OCI-LY1 (cell line): ENCODE measurements at regions not wholly inside any gene's neighbourhood (a gene's known extent, or its start where the extent isn't known, plus 50 kb on each side); places are given as distances from the start of the nearest gene placed in this dataset.

Source experiments
- H2AFZ ChIP-seq: fragments of 200-600 bp; sonication (generic), shearing (Covaris generic); 2 replicates; pipeline ENCODE4 v1.6.0; 2014; ENCODE audit warnings: antibody characterized with exemption, mild to moderate bottlenecking, low read length
- H3F3A ChIP-seq: fragments of 200-600 bp; sonication (generic), shearing (Covaris generic); 2 replicates; pipeline ENCODE4 v1.6.0; 2014; ENCODE audit warnings: mild to moderate bottlenecking, antibody characterized with exemption, low read length, moderate library complexity; ENCODE audit not compliant: insufficient read depth
- H3K27ac ChIP-seq: fragments of 200-600 bp; sonication (generic); 2 replicates; pipeline ENCODE4 v1.5.1; 2014; ENCODE audit warnings: low read length, mixed run types, mild to moderate bottlenecking, low read depth; ENCODE audit not compliant: poor library complexity, severe bottlenecking
- H3K27me3 ChIP-seq: fragments of 200-600 bp; sonication (generic); 2 replicates; pipeline ENCODE4 v1.6.0; 2014; ENCODE audit warnings: antibody characterized with exemption, mild to moderate bottlenecking, low read length, moderate library complexity; ENCODE audit not compliant: insufficient read depth
- H3K36me3 ChIP-seq: fragments of 200-600 bp; sonication (generic); 2 replicates; pipeline ENCODE4 v1.6.1; 2014; ENCODE audit warnings: mild to moderate bottlenecking, antibody characterized with exemption, low read length, moderate library complexity, mixed read lengths; ENCODE audit not compliant: insufficient read depth
- H3K4me1 ChIP-seq: fragments of 200-600 bp; sonication (generic); 2 replicates; pipeline ENCODE4 v1.5.1; 2014; ENCODE audit warnings: mild to moderate bottlenecking, low read length, moderate library complexity; ENCODE audit not compliant: insufficient read depth, severe bottlenecking
- H3K4me2 ChIP-seq: fragments of 200-600 bp; sonication (generic), shearing (Covaris generic); 2 replicates; pipeline ENCODE4 v1.6.1; 2014; ENCODE audit warnings: low read length
- H3K4me3 ChIP-seq: fragments of 200-600 bp; sonication (generic); 2 replicates; pipeline ENCODE4 v1.5.1; 2014; ENCODE audit warnings: low read length, low read depth, mild to moderate bottlenecking, mixed read lengths; ENCODE audit not compliant: poor library complexity, severe bottlenecking
- H3K79me2 ChIP-seq: fragments of 200-600 bp; shearing (Covaris generic); 2 replicates; pipeline ENCODE4 v1.6.1; 2016; ENCODE audit warnings: mixed run types, low read length, mixed read lengths; ENCODE audit not compliant: insufficient read depth
- H3K9ac ChIP-seq: fragments of 200-600 bp; sonication (generic), shearing (Covaris generic); 2 replicates; pipeline ENCODE4 v1.6.1; 2014; ENCODE audit warnings: mild to moderate bottlenecking, low read length, mixed read lengths
- H3K9me2 ChIP-seq: fragments of 200-600 bp; sonication (generic), shearing (Covaris generic); 2 replicates; pipeline ENCODE4 v1.6.1; 2014; ENCODE audit warnings: low read depth, mild to moderate bottlenecking, low read length, mixed read lengths
- H3K9me3 ChIP-seq: fragments of 200-600 bp; shearing (Covaris generic); 2 replicates; pipeline ENCODE4 v1.6.1; 2014; ENCODE audit warnings: low read length, mixed read lengths
- H4K20me1 ChIP-seq: fragments of 200-600 bp; sonication (generic), shearing (Covaris generic); 2 replicates; pipeline ENCODE4 v1.6.0; 2016; ENCODE audit warnings: mild to moderate bottlenecking, low read length; ENCODE audit not compliant: insufficient read depth
- CTCF ChIP-seq: fragments of 200-600 bp; sonication (generic), shearing (Covaris generic); IDR thresholded peaks from 2 replicates; pipeline ENCODE4 v1.5.1; 2017; ENCODE audit warnings: mild to moderate bottlenecking, antibody characterized with exemption, low read length, moderate library complexity, mixed read lengths
- EZH2 ChIP-seq: fragments of 200-600 bp; sonication (generic), shearing (Covaris generic); IDR thresholded peaks from 2 replicates; pipeline ENCODE4 v1.8.0; 2017; ENCODE audit warnings: borderline replicate concordance, mixed run types, mild to moderate bottlenecking, antibody characterized with exemption, low read length, moderate library complexity, mixed read lengths

- Histone ChIP-seq H3K9me3 (no peaks in the 10 kb centered on the region), H3K4me3 (no peak overlapping the region), H3K27me3 (no peaks in the 10 kb centered on the region), H4K20me1 (no peaks in the 10 kb centered on the region), H3K9ac (no peak overlapping the region), H2AFZ (no peak overlapping the region), H3K79me2 (no peaks in the 10 kb centered on the region), H3K36me3 (no peaks in the 10 kb centered on the region), H3K9me2 (no peaks in the 10 kb centered on the region), H3F3A (no peaks in the 10 kb centered on the region), H3K4me1 (no peaks in the 10 kb centered on the region), H3K27ac (no peak overlapping the region), H3K4me2 (no peak overlapping the region)
- TF ChIP-seq CTCF, result no peak
- TF ChIP-seq EZH2, result no peak
These were observed 183.0 kb upstream of the CDH9 start for GRCh38 chr5:27221410-27221809.

GRCh38 chr5:27220752-27221151 lies 182.4 kb upstream of the CDH9 start:
- no peaks in the 10 kb centered on the region for H3K36me3 ChIP-seq
- H3K9me2 ChIP-seq, result no peaks in the 10 kb centered on the region
- TF ChIP-seq EZH2, result no peak
- no peak for TF ChIP-seq CTCF
- no peak overlapping the region for H3K27ac ChIP-seq
- H3K4me2 ChIP-seq, result no peak overlapping the region
- H3K79me2 ChIP-seq, result no peaks in the 10 kb centered on the region
- H2AFZ ChIP-seq, result no peak overlapping the region
- no peaks in the 10 kb centered on the region for H3K4me1 ChIP-seq
- no peaks in the 10 kb centered on the region for H3F3A ChIP-seq
- H3K9ac ChIP-seq, result no peak overlapping the region
- H3K4me3 ChIP-seq, result no peak overlapping the region
- no peaks in the 10 kb centered on the region for H3K9me3 ChIP-seq
- H3K27me3 ChIP-seq, result no peaks in the 10 kb centered on the region
- H4K20me1 ChIP-seq, result no peaks in the 10 kb centered on the region

- no peak overlapping the region for H3K27ac ChIP-seq
- no peak overlapping the region for H3K4me3 ChIP-seq
- H4K20me1 ChIP-seq, result no peaks in the 10 kb centered on the region
- no peak overlapping the region for H3K9ac ChIP-seq
- H3K27me3 ChIP-seq, result no peaks in the 10 kb centered on the region
- H3F3A ChIP-seq, result no peaks in the 10 kb centered on the region
- H3K79me2 ChIP-seq, result no peaks in the 10 kb centered on the region
- H3K9me2 ChIP-seq, result no peaks in the 10 kb centered on the region
- no peaks in the 10 kb centered on the region for H3K4me1 ChIP-seq
- H3K36me3 ChIP-seq, result no peaks in the 10 kb centered on the region
- H3K9me3 ChIP-seq, result no peaks in the 10 kb centered on the region
- H3K4me2 ChIP-seq, result no peak overlapping the region
- TF ChIP-seq EZH2 (no peak), CTCF (no peak)
- no peak overlapping the region for H2AFZ ChIP-seq
These were observed 179.6 kb upstream of the CDH9 start for GRCh38 chr5:27217977-27218376.
